ENCODE measurements at regions not wholly inside any gene's neighbourhood (a gene's known extent, or its start where the extent isn't known, plus 50 kb on each side); places are given as distances from the start of the nearest gene placed in this dataset.

- Mint-ChIP-seq H3K4me3 (no peak overlapping the region), H3K36me3 (ENCODE audit: low read depth) (no peaks in the 10 kb centered on the region), H3K27me3 (no peaks in the 10 kb centered on the region), H3K9me3 (peaks cover 18% of the 10 kb centered on the region), H3K4me1 (ENCODE audit: low read depth) (no peaks in the 10 kb centered on the region), H3K27ac (no peak overlapping the region)
- no peak for DNase-seq
- intact Hi-C loops (cut with micrococcal nuclease), result no loop called here
- TF ChIP-seq CTCF (IDR thresholded peaks at IDR 0.05), result no peak
- no peak for ATAC-seq
- CTCF ChIA-PET, result no interaction called here
- POLR2A ChIA-PET, result no interaction called here
Observed at GRCh38 chr14:28057359-28058296, 709.0 kb upstream of the FOXG1 start.

- no peaks in the 10 kb centered on the region for H3K36me3 Mint-ChIP-seq (ENCODE audit: low read depth)
- TF ChIP-seq CTCF (IDR thresholded peaks at IDR 0.05), result no peak
- ATAC-seq (no peak), DNase-seq (no peak)
- H3K4me1 Mint-ChIP-seq (ENCODE audit: low read depth), result no peaks in the 10 kb centered on the region
- peaks cover 20% of the 10 kb centered on the region for H3K9me3 Mint-ChIP-seq
- ChIA-PET CTCF (no interaction called here), POLR2A (no interaction called here)
- no peaks in the 10 kb centered on the region for H3K27me3 Mint-ChIP-seq
- H3K4me3 Mint-ChIP-seq, result no peak overlapping the region
- H3K27ac Mint-ChIP-seq, result no peak overlapping the region
- intact Hi-C loops (cut with micrococcal nuclease), result no loop called here
Observed at GRCh38 chr14:28059254-28059653, 707.3 kb upstream of the FOXG1 start.

- H3K36me3 Mint-ChIP-seq (ENCODE audit: low read depth), result no peaks in the 10 kb centered on the region
- H3K4me1 Mint-ChIP-seq (ENCODE audit: low read depth), result no peaks in the 10 kb centered on the region
- POLR2A ChIA-PET, result no interaction called here
- no peak overlapping the region for H3K4me3 Mint-ChIP-seq
- no peak for TF ChIP-seq CTCF (IDR thresholded peaks at IDR 0.05)
- no peak for ATAC-seq
- intact Hi-C loops (cut with micrococcal nuclease), result no loop called here
- CTCF ChIA-PET, result no interaction called here
- no peaks in the 10 kb centered on the region for H3K27me3 Mint-ChIP-seq
- peaks cover 13% of the 10 kb centered on the region for H3K9me3 Mint-ChIP-seq
- DNase-seq, result no peak
- H3K27ac Mint-ChIP-seq, result no peak overlapping the region
Observed at GRCh38 chr14:28061006-28061405, 705.6 kb upstream of the FOXG1 start.

- intact Hi-C loops (cut with micrococcal nuclease), result no loop called here
- ATAC-seq (no peak), DNase-seq (no peak)
- Mint-ChIP-seq H3K27ac (no peak overlapping the region), H3K9me3 (peaks cover 20% of the 10 kb centered on the region), H3K36me3 (ENCODE audit: low read depth) (no peaks in the 10 kb centered on the region), H3K4me3 (no peak overlapping the region), H3K4me1 (ENCODE audit: low read depth) (no peaks in the 10 kb centered on the region), H3K27me3 (no peaks in the 10 kb centered on the region)
- TF ChIP-seq CTCF (IDR thresholded peaks at IDR 0.05), result no peak
- CTCF ChIA-PET, result no interaction called here
- POLR2A ChIA-PET, result no interaction called here
Observed at GRCh38 chr14:28077021-28077420, 689.6 kb upstream of the FOXG1 start.

- H3K36me3 Mint-ChIP-seq (ENCODE audit: low read depth), result no peaks in the 10 kb centered on the region
- no peak overlapping the region for H3K27ac Mint-ChIP-seq
- intact Hi-C loops (cut with micrococcal nuclease), result no loop called here
- ATAC-seq (no peak), DNase-seq (no peak)
- no peaks in the 10 kb centered on the region for H3K27me3 Mint-ChIP-seq
- peaks cover 17% of the 10 kb centered on the region for H3K9me3 Mint-ChIP-seq
- CTCF ChIA-PET, result no interaction called here
- H3K4me1 Mint-ChIP-seq (ENCODE audit: low read depth), result no peaks in the 10 kb centered on the region
- POLR2A ChIA-PET, result no interaction called here
- TF ChIP-seq CTCF (IDR thresholded peaks at IDR 0.05), result no peak
- H3K4me3 Mint-ChIP-seq, result no peak overlapping the region
Observed at GRCh38 chr14:28083389-28083788, 683.2 kb upstream of the FOXG1 start.

Data from activated CD8-positive, alpha-beta T cell treated with anti-CD3 and anti-CD28 coated beads for 36 hours (primary cell).